HEK293 (cell line): ENCODE measurements at regions not wholly inside any gene's neighbourhood (a gene's known extent, or its start where the extent isn't known, plus 50 kb on each side); places are given as distances from the start of the nearest gene placed in this dataset.

Experiments
- CTCF ChIA-PET: fragments of 350-600 bp; formaldehyde crosslinking; extraction: SDS; loops from one replicate; lab custom pipeline; 2021; ENCODE audit warnings: antibody characterized with exemption; lab: Yijun Ruan, JAX
- POLR2A ChIA-PET: fragments of 300-600 bp; formaldehyde crosslinking; extraction: SDS; loops from one replicate; lab custom pipeline; 2020; ENCODE audit warnings: antibody characterized with exemption, inconsistent platforms; lab: Yijun Ruan, JAX
- H3K27ac ChIP-seq: fragments of 200-500 bp; sonication (Bioruptor generic); 2 replicates; pipeline ENCODE4 v1.5.1; 2014; ENCODE audit warnings: low read depth, low read length, control low read depth, inconsistent platforms; ENCODE audit errors: extremely low read depth
- H3K36me3 ChIP-seq, 2 experiments: fragments of 200-500 bp in 1 of 2; sonication (Bioruptor generic) in 1 of 2; 1 replicate in 1 of 2; 2 replicates in 1 of 2; pipeline ENCODE4 v1.5.1; 2014 to 2017; ENCODE audit warnings: inconsistent platforms in 2 of 2, low read length in 2 of 2; ENCODE audit not compliant: control insufficient read depth in 2 of 2, insufficient read depth in 1 of 2
- H3K4me1 ChIP-seq: fragments of 200-500 bp; sonication (Bioruptor generic); 2 replicates; pipeline ENCODE4 v1.5.1; 2014; ENCODE audit warnings: mild to moderate bottlenecking, low read length, inconsistent platforms; ENCODE audit not compliant: control insufficient read depth, insufficient read depth
- H3K4me3 ChIP-seq: 2 replicates; pipeline ENCODE4 v1.5.1; 2011; ENCODE audit warnings: low read depth, mild to moderate bottlenecking, control low read depth, low read length, moderate library complexity
- H3K9me3 ChIP-seq: fragments of 200-500 bp; sonication (Bioruptor generic); 2 replicates; pipeline ENCODE4 v1.5.1; 2014; ENCODE audit warnings: low read depth, low read length, inconsistent platforms; ENCODE audit not compliant: control insufficient read depth, insufficient read depth
- EGR2 ChIP-seq: fragments of 450-650 bp; formaldehyde crosslinking; IDR thresholded peaks from 2 replicates; pipeline ENCODE4 v1.5.1; 2016; ENCODE audit warnings: low read depth, missing biosample characterization, missing genetic modification characterization
- GLI4 ChIP-seq: fragments of 450-650 bp; formaldehyde crosslinking; IDR thresholded peaks from 2 replicates; pipeline ENCODE4 v1.5.1; 2016; ENCODE audit warnings: missing biosample characterization, missing genetic modification characterization
- GLIS2 ChIP-seq: fragments of 450-650 bp; formaldehyde crosslinking; IDR thresholded peaks from 2 replicates; pipeline ENCODE4 v1.5.1; 2016; ENCODE audit warnings: missing biosample characterization, missing genetic modification characterization
- IKZF3 ChIP-seq: fragments of 450-650 bp; IDR thresholded peaks from 2 replicates; pipeline ENCODE4 v1.5.0; 2018; ENCODE audit warnings: missing biosample characterization, mild to moderate bottlenecking, missing genetic modification characterization, moderate library complexity
- MZF1 ChIP-seq: fragments of 450-650 bp; formaldehyde crosslinking; IDR thresholded peaks from 2 replicates; pipeline ENCODE4 v1.5.1; 2017; ENCODE audit warnings: missing biosample characterization, missing genetic modification characterization, borderline replicate concordance
- OVOL3 ChIP-seq: fragments of 450-650 bp; formaldehyde crosslinking; IDR thresholded peaks from 2 replicates; pipeline ENCODE4 v1.5.1; 2016; ENCODE audit warnings: missing biosample characterization, missing genetic modification characterization
- SALL2 ChIP-seq: fragments of 450-650 bp; formaldehyde crosslinking; IDR thresholded peaks from 2 replicates; pipeline ENCODE4 v1.5.0; 2017; ENCODE audit warnings: missing biosample characterization, mild to moderate bottlenecking, missing genetic modification characterization, borderline replicate concordance
- SCRT2 ChIP-seq: fragments of 450-650 bp; formaldehyde crosslinking; IDR thresholded peaks from 2 replicates; pipeline ENCODE4 v1.5.1; 2016; ENCODE audit warnings: missing biosample characterization, missing genetic modification characterization
- TRIM28 ChIP-seq: IDR thresholded peaks from 2 replicates; pipeline ENCODE4 v1.6.1; 2011; ENCODE audit warnings: low read length, control low read depth, borderline replicate concordance
- ZBTB21 ChIP-seq: fragments of 450-650 bp; formaldehyde crosslinking; IDR thresholded peaks from 2 replicates; pipeline ENCODE4 v1.5.1; 2017; ENCODE audit warnings: missing biosample characterization, missing genetic modification characterization
- ZIC2 ChIP-seq: fragments of 450-650 bp; formaldehyde crosslinking; IDR thresholded peaks from 2 replicates; pipeline ENCODE4 v1.5.1; 2016; ENCODE audit warnings: missing biosample characterization, missing genetic modification characterization
- ZNF114 ChIP-seq: fragments of 450-650 bp; formaldehyde crosslinking; IDR thresholded peaks from 2 replicates; pipeline ENCODE4 v1.5.0; 2017; ENCODE audit warnings: missing biosample characterization, missing genetic modification characterization
- ZNF133 ChIP-seq: fragments of 450-650 bp; formaldehyde crosslinking; IDR thresholded peaks from 2 replicates; pipeline ENCODE4 v1.5.1; 2016; ENCODE audit warnings: missing biosample characterization, missing genetic modification characterization
- ZNF174 ChIP-seq: fragments of 450-650 bp; formaldehyde crosslinking; IDR thresholded peaks from 2 replicates; pipeline ENCODE4 v1.5.0; 2017; ENCODE audit warnings: missing biosample characterization, mild to moderate bottlenecking, missing genetic modification characterization
- ZNF23 ChIP-seq: fragments of 450-650 bp; formaldehyde crosslinking; IDR thresholded peaks from 2 replicates; pipeline ENCODE4 v1.5.1; 2016; ENCODE audit warnings: missing biosample characterization, missing genetic modification characterization, borderline replicate concordance
- ZNF324 ChIP-seq: fragments of 450-650 bp; formaldehyde crosslinking; IDR thresholded peaks from 2 replicates; pipeline ENCODE4 v1.5.1; 2016; ENCODE audit warnings: missing biosample characterization, missing genetic modification characterization
- ZNF404 ChIP-seq: fragments of 450-650 bp; formaldehyde crosslinking; IDR thresholded peaks from 2 replicates; pipeline ENCODE4 v1.5.1; 2017; ENCODE audit warnings: missing biosample characterization, missing genetic modification characterization
- ZNF571 ChIP-seq: fragments of 450-650 bp; formaldehyde crosslinking; IDR thresholded peaks from 2 replicates; pipeline ENCODE4 v1.5.0; 2017; ENCODE audit warnings: missing biosample characterization, missing genetic modification characterization
- ZNF596 ChIP-seq: fragments of 450-650 bp; IDR thresholded peaks from 2 replicates; pipeline ENCODE4 v1.5.0; 2018; ENCODE audit warnings: missing biosample characterization, mild to moderate bottlenecking, missing genetic modification characterization, moderate library complexity
- ZNF76 ChIP-seq: fragments of 450-650 bp; formaldehyde crosslinking; IDR thresholded peaks from 2 replicates; pipeline ENCODE4; 2016; ENCODE audit warnings: low read depth, missing biosample characterization, missing genetic modification characterization, borderline replicate concordance
- TF ChIP-seq, protein P1 (sequence below): fragments of 450-650 bp; formaldehyde crosslinking; IDR thresholded peaks from 2 replicates; pipeline ENCODE4 v1.5.1; 2016; ENCODE audit warnings: missing biosample characterization, missing genetic modification characterization
- TF ChIP-seq, protein P2 (sequence below): fragments of 450-650 bp; formaldehyde crosslinking; IDR thresholded peaks from 2 replicates; pipeline ENCODE4 v1.5.1; 2016; ENCODE audit warnings: missing biosample characterization, missing genetic modification characterization

DNA sequence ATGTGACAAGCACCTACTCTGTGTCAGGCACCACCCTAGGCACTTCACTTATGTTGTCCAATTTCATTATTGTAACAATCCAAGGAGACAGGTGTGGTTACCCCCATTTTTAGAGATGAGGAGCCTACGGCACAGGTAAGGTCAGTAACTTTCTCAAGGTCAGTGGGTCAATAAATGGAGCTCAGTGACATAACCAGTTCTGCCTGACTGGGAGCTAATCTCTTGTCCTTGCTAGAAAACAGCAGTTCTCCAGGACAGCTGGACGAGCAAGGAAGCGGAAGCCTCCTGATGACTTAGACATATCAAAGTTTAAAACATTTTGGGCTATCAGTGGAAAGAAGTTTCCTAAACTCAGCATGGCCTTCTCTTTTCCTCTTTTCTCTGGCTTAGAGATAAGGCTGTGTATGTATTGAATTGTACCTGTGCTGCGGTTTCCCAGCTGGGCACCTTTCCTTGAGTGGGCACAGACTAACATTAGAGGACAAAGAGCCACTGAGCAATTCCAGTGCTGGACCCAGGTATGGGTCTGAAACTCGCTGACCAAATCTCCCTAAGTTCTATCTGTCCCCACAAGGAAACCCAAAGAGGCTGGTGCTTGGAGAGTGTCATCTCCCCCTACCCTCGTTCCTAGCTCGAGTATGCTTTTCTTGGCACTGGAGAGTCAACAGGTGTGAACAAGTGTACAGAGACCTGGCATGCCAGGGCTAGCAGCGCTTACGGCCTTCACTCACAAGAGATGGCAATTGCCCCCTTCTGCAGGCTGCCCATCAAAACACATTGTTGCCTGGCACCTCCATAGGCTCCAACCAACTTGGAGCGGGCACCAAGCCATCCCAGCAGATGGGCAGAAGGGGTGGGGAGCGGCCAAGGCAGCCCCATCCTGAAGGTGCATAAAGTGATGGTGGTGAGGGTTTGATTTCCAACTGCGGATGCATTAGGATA, 456.1 kb upstream of the PROX1 start:
- Histone ChIP-seq H3K27ac (no peak overlapping the region), H3K4me1 (no peaks in the 10 kb centered on the region), H3K4me3 (no peak overlapping the region), H3K36me3 (no peaks in the 10 kb centered on the region)
- POLR2A ChIA-PET = no interaction called here
- no peak for TF ChIP-seq ZNF174 (tag by site-specific recombination)
- no peak for TF ChIP-seq ZNF404 (tag by site-specific recombination)
- TF ChIP-seq SCRT2 (tag by site-specific recombination) = peak; percentile 42; the same call in 1 of the 2 replicates
- TF ChIP-seq, all 188 proteins: peak for 1
- CTCF ChIA-PET = no interaction called here
- H3K9me3 ChIP-seq = no peaks in the 10 kb centered on the region

DNA sequence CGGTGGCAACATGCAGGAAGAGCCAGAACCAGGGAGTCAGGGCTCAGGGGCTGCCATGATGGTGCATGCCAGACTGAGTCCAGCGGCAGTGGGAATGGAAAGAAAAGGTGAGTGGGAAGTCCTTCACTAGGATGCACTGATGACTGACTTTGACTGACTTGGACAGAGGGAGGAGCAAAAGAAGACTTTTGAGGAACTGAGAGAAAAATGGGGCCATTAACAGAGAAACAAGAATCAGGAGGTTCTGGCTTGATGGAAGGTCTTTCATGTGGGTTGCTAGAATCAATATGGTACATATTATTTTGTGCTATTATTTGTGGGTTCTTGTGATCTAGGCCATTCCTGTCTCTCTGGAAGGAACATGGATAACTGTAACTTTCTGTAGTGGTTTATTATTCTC, 454.6 kb upstream of the PROX1 start:
- ChIA-PET CTCF (no interaction called here), POLR2A (no interaction called here)
- H3K9me3 ChIP-seq = no peaks in the 10 kb centered on the region
- TF ChIP-seq OVOL3 (tag by site-specific recombination) = no peak
- TF ChIP-seq MZF1 (tag by site-specific recombination) = no peak
- H3K4me1 ChIP-seq = no peaks in the 10 kb centered on the region
- no peaks in the 10 kb centered on the region for H3K36me3 ChIP-seq
- no peak overlapping the region for H3K27ac ChIP-seq
- no peak overlapping the region for H3K4me3 ChIP-seq

DNA sequence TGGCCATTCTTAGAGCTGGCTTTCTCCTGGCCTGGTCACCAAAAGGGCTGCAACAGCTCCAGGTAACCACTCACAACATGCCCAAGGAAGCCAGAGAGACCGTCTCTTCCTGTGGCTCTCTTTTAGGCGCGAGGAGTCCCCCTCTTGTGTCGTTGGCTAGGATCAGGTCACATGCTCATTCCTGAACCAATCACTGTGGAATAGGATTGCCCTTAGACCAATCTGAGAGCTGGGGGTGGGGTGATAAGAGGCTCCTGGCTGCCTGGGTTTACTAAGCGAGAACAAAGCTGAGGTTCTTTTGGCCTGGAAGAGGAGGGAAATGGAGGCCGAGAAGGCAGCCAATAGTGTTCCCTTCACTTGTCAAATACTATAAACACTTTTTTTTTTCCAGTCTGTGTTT, 452.1 kb upstream of the PROX1 start:
- CTCF ChIA-PET = no interaction called here
- POLR2A ChIA-PET = no interaction called here
- Histone ChIP-seq H3K4me3 (no peak overlapping the region), H3K27ac (no peak overlapping the region), H3K4me1 (no peaks in the 10 kb centered on the region), H3K9me3 (no peaks in the 10 kb centered on the region), H3K36me3 (no peaks in the 10 kb centered on the region)
- TF ChIP-seq SALL2 (no peak), ZNF571 (tag by site-specific recombination) (no peak), ZIC2 (tag by site-specific recombination) (no peak), ZNF23 (tag by site-specific recombination) (no peak), IKZF3 (tag by site-specific recombination) (no peak), ZNF114 (tag by site-specific recombination) (no peak), ZNF324 (no peak), ZNF76 (no peak), EGR2 (no peak), ZNF596 (tag by site-specific recombination) (no peak), GLI4 (tag by site-specific recombination) (no peak), TRIM28 (no peak), ZNF133 (no peak), GLIS2 (tag by site-specific recombination) (no peak), ZBTB21 (tag by site-specific recombination) (no peak)
- TF ChIP-seq, protein P1, sequence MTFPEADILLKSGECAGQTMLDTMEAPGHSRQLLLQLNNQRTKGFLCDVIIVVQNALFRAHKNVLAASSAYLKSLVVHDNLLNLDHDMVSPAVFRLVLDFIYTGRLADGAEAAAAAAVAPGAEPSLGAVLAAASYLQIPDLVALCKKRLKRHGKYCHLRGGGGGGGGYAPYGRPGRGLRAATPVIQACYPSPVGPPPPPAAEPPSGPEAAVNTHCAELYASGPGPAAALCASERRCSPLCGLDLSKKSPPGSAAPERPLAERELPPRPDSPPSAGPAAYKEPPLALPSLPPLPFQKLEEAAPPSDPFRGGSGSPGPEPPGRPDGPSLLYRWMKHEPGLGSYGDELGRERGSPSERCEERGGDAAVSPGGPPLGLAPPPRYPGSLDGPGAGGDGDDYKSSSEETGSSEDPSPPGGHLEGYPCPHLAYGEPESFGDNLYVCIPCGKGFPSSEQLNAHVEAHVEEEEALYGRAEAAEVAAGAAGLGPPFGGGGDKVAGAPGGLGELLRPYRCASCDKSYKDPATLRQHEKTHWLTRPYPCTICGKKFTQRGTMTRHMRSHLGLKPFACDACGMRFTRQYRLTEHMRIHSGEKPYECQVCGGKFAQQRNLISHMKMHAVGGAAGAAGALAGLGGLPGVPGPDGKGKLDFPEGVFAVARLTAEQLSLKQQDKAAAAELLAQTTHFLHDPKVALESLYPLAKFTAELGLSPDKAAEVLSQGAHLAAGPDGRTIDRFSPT (tag by site-specific recombination) = no peak
- TF ChIP-seq, protein P2, sequence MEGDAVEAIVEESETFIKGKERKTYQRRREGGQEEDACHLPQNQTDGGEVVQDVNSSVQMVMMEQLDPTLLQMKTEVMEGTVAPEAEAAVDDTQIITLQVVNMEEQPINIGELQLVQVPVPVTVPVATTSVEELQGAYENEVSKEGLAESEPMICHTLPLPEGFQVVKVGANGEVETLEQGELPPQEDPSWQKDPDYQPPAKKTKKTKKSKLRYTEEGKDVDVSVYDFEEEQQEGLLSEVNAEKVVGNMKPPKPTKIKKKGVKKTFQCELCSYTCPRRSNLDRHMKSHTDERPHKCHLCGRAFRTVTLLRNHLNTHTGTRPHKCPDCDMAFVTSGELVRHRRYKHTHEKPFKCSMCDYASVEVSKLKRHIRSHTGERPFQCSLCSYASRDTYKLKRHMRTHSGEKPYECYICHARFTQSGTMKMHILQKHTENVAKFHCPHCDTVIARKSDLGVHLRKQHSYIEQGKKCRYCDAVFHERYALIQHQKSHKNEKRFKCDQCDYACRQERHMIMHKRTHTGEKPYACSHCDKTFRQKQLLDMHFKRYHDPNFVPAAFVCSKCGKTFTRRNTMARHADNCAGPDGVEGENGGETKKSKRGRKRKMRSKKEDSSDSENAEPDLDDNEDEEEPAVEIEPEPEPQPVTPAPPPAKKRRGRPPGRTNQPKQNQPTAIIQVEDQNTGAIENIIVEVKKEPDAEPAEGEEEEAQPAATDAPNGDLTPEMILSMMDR (tag by site-specific recombination) = no peak
